Gastroesophageal sphincter (tissue), 4 donors: ENCODE measurements at regions not wholly inside any gene's neighbourhood (a gene's known extent, or its start where the extent isn't known, plus 50 kb on each side); places are given as distances from the start of the nearest gene placed in this dataset.

Source experiments
- ATAC-seq: fragments of 150-250 bp; one replicate; pipeline ENCODE4 v1.9.1; 2016; ENCODE audit warnings: mild to moderate bottlenecking, moderate library complexity
- H3K27ac ChIP-seq, 4 donors: fragments of 200-600 bp; sonication (generic) in 3 of 4; 1 replicate in 3 of 4; 2 replicates in 1 of 4; pipeline ENCODE4 v1.5.1; 2016 to 2019
- H3K27me3 ChIP-seq: fragments of 200-600 bp; sonication (generic); one replicate; pipeline ENCODE4 v1.5.1; 2019
- H3K36me3 ChIP-seq, 2 donors: fragments of 200-600 bp; sonication (generic); one replicate each; pipeline ENCODE4 v1.5.1; 2019; ENCODE audit warnings: control low read depth in 1 of 2
- H3K4me1 ChIP-seq, 3 donors: fragments of 200-600 bp; sonication (generic); 1 replicate in 2 of 3; 2 replicates in 1 of 3; pipeline ENCODE4 v1.5.1; 2016 to 2019; ENCODE audit warnings: control low read depth in 2 of 3
- H3K4me3 ChIP-seq, 2 donors: fragments of 200-600 bp; sonication (generic); one replicate each; pipeline ENCODE4 v1.5.1; 2019; ENCODE audit warnings: mild to moderate bottlenecking in 1 of 2, moderate library complexity in 1 of 2
- H3K9me3 ChIP-seq, 3 donors: fragments of 200-600 bp; sonication (generic); one replicate each; pipeline ENCODE4 v1.5.1; 2017 to 2019; ENCODE audit warnings: control low read depth in 2 of 3
- EP300 ChIP-seq: sonication (generic); formaldehyde crosslinking; IDR thresholded peaks from one replicate; pipeline ENCODE4 v1.6.1; 2017; ENCODE audit warnings: antibody characterized with exemption, mild to moderate bottlenecking
- POLR2A ChIP-seq, 2 donors: fragments of 450-650 bp; IDR thresholded peaks; one replicate each; pipeline ENCODE4 v1.6.1; 2017; ENCODE audit warnings: antibody characterized with exemption in 2 of 2, mild to moderate bottlenecking in 2 of 2, moderate library complexity in 1 of 2
- POLR2AphosphoS5 ChIP-seq: sonication (generic); formaldehyde crosslinking; IDR thresholded peaks from one replicate; pipeline ENCODE4 v1.6.1; 2017; ENCODE audit warnings: antibody characterized with exemption
- WGBS, 2 donors: methylation state at CpG; one replicate each; pipeline ENCODE4 v1.1.5; 2018; ENCODE audit warnings: low coverage in 1 of 2; 5-methylcytosine and 5-hydroxymethylcytosine counted together
- TF ChIP-seq, protein P1 (sequence below), 4 experiments: fragments of 200-600 bp in 2 of 4; fragments of 450-650 bp in 2 of 4; sonication (generic) in 1 of 4; IDR thresholded peaks; one replicate each; pipeline ENCODE4 v1.5.1; 2017 to 2019; ENCODE audit warnings: antibody characterized with exemption in 4 of 4, mild to moderate bottlenecking in 2 of 4, moderate library complexity in 2 of 4

DNA sequence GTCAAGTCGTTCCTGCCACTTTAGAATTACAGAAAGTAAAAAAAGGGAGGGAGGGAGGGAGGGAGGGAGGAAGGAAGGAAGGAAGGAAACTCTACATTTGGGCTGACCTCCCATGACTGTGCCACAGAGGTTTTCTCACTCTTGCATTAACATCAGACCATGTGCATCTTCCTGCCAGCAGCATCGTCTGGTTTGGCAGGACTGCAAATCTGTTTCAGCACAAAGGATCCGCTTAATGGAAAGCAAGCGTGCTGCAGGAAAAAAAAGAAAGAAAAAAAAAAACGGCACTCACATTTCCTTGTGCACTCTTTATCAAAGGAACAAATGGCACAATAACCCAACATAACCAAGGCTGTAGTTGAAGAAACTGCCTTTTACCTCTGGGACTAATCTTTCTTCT lies 148.8 kb upstream of the HES1 start:
- H3K4me3 ChIP-seq, result no peak overlapping the region
- H3K4me1 ChIP-seq, result peaks cover 0 to 9% (median 6%) of the 10 kb centered on the region in 3 donors
- H3K9me3 ChIP-seq, result no peaks in the 10 kb centered on the region
- WGBS, 2 donors, result 0 to 16% methylated on average over 1 to 5 of the region's 5 CpGs
- ATAC-seq, result no peak
- no peaks in the 10 kb centered on the region for H3K36me3 ChIP-seq
- TF ChIP-seq EP300 (no peak), POLR2A (IDR thresholded peaks at IDR 0.05) (no peak), POLR2AphosphoS5 (no peak)
- TF ChIP-seq, protein P1, sequence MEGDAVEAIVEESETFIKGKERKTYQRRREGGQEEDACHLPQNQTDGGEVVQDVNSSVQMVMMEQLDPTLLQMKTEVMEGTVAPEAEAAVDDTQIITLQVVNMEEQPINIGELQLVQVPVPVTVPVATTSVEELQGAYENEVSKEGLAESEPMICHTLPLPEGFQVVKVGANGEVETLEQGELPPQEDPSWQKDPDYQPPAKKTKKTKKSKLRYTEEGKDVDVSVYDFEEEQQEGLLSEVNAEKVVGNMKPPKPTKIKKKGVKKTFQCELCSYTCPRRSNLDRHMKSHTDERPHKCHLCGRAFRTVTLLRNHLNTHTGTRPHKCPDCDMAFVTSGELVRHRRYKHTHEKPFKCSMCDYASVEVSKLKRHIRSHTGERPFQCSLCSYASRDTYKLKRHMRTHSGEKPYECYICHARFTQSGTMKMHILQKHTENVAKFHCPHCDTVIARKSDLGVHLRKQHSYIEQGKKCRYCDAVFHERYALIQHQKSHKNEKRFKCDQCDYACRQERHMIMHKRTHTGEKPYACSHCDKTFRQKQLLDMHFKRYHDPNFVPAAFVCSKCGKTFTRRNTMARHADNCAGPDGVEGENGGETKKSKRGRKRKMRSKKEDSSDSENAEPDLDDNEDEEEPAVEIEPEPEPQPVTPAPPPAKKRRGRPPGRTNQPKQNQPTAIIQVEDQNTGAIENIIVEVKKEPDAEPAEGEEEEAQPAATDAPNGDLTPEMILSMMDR (IDR thresholded peaks at IDR 0.05), result no peak
- no peaks in the 10 kb centered on the region for H3K27me3 ChIP-seq
- no peak overlapping the region for H3K27ac ChIP-seq

DNA sequence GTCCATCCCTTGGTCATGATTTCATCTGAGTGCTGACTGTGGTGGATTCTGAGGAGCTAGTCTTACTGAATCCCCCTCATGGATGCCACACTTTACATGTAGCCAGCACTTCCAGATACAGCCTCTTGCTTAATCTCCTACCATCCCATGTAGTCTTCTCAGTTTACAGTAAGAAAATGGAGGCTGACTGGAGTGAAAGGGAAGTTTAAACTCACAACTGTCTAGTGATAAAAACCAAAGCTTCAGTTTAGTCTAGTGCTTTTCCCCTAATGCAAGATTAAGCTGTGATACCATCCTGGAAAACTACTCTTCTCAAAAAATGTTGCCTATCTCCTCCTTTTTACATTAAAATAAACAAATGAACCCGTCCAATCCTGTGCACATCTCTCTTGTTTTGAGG lies 146.8 kb upstream of the HES1 start:
- no peak for ATAC-seq
- Histone ChIP-seq H3K9me3 (no peaks in the 10 kb centered on the region), H3K27me3 (no peaks in the 10 kb centered on the region), H3K36me3 (no peaks in the 10 kb centered on the region), H3K4me3 (no peak overlapping the region), H3K27ac (no peak overlapping the region), H3K4me1 (no peaks in the 10 kb centered on the region)
- TF ChIP-seq, protein P1 (IDR thresholded peaks at IDR 0.05), result no peak
- TF ChIP-seq POLR2AphosphoS5, result no peak
- TF ChIP-seq POLR2A (IDR thresholded peaks at IDR 0.05), result no peak
- TF ChIP-seq EP300, result no peak
- 63 to 83% methylated on average over 1 of the region's 1 CpG for WGBS, 2 donors

DNA sequence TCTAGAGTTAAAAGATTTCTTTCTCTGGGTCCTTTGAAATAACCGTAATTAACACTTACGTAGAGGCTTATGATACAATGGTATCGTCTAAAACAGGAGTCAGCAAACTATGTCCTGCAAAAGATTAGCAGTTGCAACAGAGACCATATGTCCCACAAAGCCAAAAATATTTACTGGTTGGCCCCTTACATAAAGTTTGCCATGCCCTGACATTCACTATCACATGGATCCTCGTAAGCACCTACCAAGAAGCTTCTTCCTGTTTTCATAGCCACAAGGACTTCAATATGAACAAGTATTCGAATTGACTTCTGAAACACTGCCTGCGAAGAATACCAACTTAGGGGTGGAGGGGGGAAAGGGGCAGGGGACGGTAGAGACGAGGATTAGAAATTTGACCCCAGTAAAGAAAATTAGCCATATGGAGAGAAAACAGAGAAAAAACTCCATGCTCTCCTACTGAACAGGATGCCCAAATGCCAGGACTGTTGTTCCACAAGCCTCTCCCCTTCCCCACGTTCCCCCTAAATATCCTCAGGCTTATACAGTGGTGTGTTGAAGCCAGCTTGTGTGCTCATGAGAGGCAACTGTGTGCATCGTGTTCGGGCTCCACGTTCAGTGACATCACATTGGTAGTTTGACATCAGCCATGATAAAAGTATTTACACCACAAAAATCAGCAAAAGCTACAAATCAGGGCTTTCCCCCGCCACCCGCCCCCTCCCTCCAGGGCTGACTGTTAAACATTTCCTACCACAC lies 144.1 kb upstream of the HES1 start:
- H3K27ac ChIP-seq, result no peak overlapping the region
- TF ChIP-seq POLR2AphosphoS5, result no peak
- no peaks in the 10 kb centered on the region for H3K4me1 ChIP-seq
- H3K9me3 ChIP-seq, result no peaks in the 10 kb centered on the region
- 81 to 82% methylated on average over 7 to 13 of the region's 14 CpGs for WGBS, 2 donors
- H3K36me3 ChIP-seq, result no peaks in the 10 kb centered on the region
- ATAC-seq, result no peak
- H3K4me3 ChIP-seq, result no peak overlapping the region
- no peaks in the 10 kb centered on the region for H3K27me3 ChIP-seq

DNA sequence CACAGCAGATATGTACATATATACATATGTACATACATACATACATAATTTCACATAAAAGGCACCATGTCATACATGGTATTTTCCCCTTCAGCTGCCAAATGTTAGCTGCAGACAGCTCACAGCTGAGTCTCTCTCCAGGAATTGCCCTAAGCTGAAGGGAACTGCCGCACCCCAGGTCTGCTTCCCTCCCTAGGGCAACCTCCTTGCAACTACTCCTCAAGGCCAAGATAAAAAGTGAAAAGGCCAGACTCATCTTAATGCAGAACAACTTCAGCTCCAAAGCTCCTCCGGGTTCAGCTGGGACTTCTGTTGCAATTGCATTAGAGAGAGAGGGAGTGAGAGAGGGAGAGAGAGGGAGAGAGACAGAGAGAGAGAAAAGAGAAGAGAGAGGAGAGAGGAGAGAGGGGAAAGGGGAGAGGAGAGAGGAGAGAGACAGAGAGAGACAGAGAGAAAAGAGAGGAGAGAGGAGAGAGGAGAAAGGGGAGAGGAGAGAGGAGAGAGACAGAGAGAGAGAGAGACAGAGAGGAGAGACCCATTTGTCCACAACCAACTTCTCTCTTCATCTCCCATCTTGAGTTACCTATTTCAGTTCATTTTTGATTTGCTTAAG lies 143.4 kb upstream of the HES1 start:
- Histone ChIP-seq H3K4me1 (peaks cover 0 to 7% (median 0%) of the 10 kb centered on the region in 3 donors), H3K27me3 (no peaks in the 10 kb centered on the region), H3K27ac (no peak overlapping the region), H3K9me3 (no peaks in the 10 kb centered on the region), H3K36me3 (no peaks in the 10 kb centered on the region), H3K4me3 (no peak overlapping the region)
- ATAC-seq, result no peak
- no peak for TF ChIP-seq POLR2AphosphoS5
- TF ChIP-seq POLR2A (IDR thresholded peaks at IDR 0.05), result no peak
- TF ChIP-seq, protein P1 (IDR thresholded peaks at IDR 0.05), result no peak
- no peak for TF ChIP-seq EP300
- WGBS, 2 donors, result 79% methylated on average over 2 of the region's 2 CpGs; no CpG with 5 or more reads in 1 of the 2 donors

DNA sequence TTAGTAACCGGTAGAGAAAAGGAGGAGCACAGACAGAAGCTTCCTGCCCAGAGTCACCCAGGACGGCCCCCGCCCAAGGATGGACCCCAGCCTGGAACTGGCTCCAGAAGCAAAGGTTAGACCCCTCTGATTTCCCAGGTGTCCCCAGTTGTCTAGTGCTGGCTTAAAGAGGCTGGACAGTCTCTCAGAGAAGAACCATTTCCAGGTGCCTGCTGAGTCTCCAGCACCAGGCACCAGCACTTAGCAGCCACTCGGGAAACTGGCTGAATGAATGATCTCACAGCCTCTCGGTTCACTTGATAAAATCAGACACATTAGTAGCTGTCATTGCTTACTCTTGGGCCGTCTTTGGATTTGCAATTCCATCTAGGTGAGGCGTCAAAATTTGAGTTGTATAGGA lies 139.7 kb upstream of the HES1 start:
- Histone ChIP-seq H3K27ac (no peak overlapping the region), H3K4me1 (peaks cover 0 to 10% (median 0%) of the 10 kb centered on the region in 3 donors), H3K9me3 (no peaks in the 10 kb centered on the region), H3K36me3 (no peaks in the 10 kb centered on the region), H3K27me3 (no peaks in the 10 kb centered on the region), H3K4me3 (no peak overlapping the region)
- WGBS, 2 donors, result 82 to 94% methylated on average over 3 to 6 of the region's 7 CpGs
- ATAC-seq, result no peak
- TF ChIP-seq, protein P1 (IDR thresholded peaks at IDR 0.05), result no peak
- TF ChIP-seq POLR2AphosphoS5 (no peak), POLR2A (IDR thresholded peaks at IDR 0.05) (no peak), EP300 (no peak)
